HCT116 (cell line): ENCODE measurements at regions not wholly inside any gene's neighbourhood (a gene's known extent, or its start where the extent isn't known, plus 50 kb on each side); places are given as distances from the start of the nearest gene placed in this dataset.

Experiments
- CTCF ChIP-seq, 3 experiments: fragments of 200-600 bp in 1 of 3; sonication (generic) in 1 of 3; IDR thresholded peaks in 2 of 3; conservative IDR thresholded peaks in 1 of 3; 2 replicates each; pipeline ENCODE4 v1.5.1; 2012 to 2017; ENCODE audit warnings: low read depth in 2 of 3, low read length in 2 of 3, antibody characterized with exemption in 1 of 3, borderline replicate concordance in 1 of 3, control low read depth in 1 of 3, mild to moderate bottlenecking in 1 of 3, mixed read lengths in 1 of 3, mixed run types in 1 of 3, moderate library complexity in 1 of 3; ENCODE audit not compliant: insufficient read depth in 1 of 3
- ELF1 ChIP-seq: IDR thresholded peaks from 2 replicates; pipeline ENCODE4 v1.6.1; 2012; ENCODE audit warnings: low read depth, borderline replicate concordance
- FOSL1 ChIP-seq: IDR thresholded peaks from 2 replicates; pipeline ENCODE4 v1.6.1; 2012; ENCODE audit warnings: low read depth
- POLR2A ChIP-seq: IDR thresholded peaks from 2 replicates; pipeline ENCODE4 v1.7.0; 2011; ENCODE audit warnings: borderline replicate concordance; ENCODE audit not compliant: insufficient read depth, insufficient read length; ENCODE audit errors: extremely low read depth
- SRF ChIP-seq: IDR thresholded peaks from 2 replicates; pipeline ENCODE4 v1.6.1; 2012; ENCODE audit warnings: low read depth
- ZFX ChIP-seq: fragments of 450-650 bp; IDR thresholded peaks from 2 replicates; pipeline ENCODE4 v1.6.1; 2017
- ZNF274 ChIP-seq: fragments of 200-500 bp; sonication (Bioruptor generic); IDR thresholded peaks from 2 replicates; pipeline ENCODE4 v1.6.1; 2014; ENCODE audit warnings: mild to moderate bottlenecking, low read depth, low read length, inconsistent platforms

- TF ChIP-seq SRF (no peak), CTCF (IDR thresholded peaks at IDR 0.05 in 2 of 3, conservative IDR thresholded peaks at IDR 0.05 in 1 of 3; ENCODE audit: borderline replicate concordance in 1 of 3, insufficient read depth in 1 of 3, low read depth in 2 of 3, low read length in 2 of 3) (no peak), ZFX (no peak), POLR2A (no peak), ZNF274 (no peak), FOSL1 (no peak), ELF1 (no peak)
Measured at GRCh38 chr5:81848362-81848880, 97.5 kb upstream of the SSBP2 start.
